ENCODE measurements at regions not wholly inside any gene's neighbourhood (a gene's known extent, or its start where the extent isn't known, plus 50 kb on each side); places are given as distances from the start of the nearest gene placed in this dataset.
A peak's percentile ranks its signal among the peaks of the same experiment; 100 is the strongest.

DNA sequence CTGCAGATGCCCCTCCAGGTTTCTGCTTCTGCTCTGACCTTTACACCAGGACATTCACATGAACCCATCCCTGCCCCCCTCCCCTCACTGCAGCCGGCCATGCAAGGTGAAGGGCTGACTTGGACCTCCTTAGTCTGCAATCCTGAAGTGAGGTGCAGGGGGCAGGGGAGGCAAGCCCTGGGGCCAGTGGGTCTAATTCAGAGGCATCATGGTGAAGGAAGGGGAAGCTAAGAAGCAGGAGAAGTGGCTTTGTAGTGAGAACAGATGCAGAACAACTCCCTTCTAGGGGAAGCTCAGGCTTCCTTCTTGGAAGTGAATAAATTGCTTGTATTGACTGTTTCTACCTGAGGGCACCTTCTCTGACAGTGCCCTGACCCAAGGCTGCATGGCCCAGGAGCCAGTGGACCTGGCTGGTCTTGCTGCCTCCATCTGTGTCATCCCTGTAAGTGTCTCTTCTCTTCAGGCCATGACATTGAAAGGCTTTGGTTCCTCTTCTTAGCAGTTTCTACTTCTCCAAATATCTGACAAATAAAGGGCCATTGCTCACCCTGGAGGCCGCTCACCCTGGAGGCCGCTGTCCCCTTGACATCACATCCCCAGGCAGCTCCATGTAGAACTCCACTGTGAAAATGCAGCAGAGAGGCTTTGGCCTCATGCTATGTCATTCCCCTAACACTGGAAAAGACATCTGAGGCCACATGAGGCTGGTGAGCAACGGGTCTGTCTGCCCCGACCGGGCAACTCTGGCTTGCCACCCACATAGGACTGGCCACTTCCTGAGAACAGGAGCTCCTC is 55.3 kb downstream of the GADD45G start:
- POLR2A ChIA-PET, result no interaction called here
- H3K9ac ChIP-seq, result no peak overlapping the region
- H2AFZ ChIP-seq (ENCODE audit: low read depth), result no peak overlapping the region
- no peak for DNase-seq
- TF ChIP-seq, protein P1, sequence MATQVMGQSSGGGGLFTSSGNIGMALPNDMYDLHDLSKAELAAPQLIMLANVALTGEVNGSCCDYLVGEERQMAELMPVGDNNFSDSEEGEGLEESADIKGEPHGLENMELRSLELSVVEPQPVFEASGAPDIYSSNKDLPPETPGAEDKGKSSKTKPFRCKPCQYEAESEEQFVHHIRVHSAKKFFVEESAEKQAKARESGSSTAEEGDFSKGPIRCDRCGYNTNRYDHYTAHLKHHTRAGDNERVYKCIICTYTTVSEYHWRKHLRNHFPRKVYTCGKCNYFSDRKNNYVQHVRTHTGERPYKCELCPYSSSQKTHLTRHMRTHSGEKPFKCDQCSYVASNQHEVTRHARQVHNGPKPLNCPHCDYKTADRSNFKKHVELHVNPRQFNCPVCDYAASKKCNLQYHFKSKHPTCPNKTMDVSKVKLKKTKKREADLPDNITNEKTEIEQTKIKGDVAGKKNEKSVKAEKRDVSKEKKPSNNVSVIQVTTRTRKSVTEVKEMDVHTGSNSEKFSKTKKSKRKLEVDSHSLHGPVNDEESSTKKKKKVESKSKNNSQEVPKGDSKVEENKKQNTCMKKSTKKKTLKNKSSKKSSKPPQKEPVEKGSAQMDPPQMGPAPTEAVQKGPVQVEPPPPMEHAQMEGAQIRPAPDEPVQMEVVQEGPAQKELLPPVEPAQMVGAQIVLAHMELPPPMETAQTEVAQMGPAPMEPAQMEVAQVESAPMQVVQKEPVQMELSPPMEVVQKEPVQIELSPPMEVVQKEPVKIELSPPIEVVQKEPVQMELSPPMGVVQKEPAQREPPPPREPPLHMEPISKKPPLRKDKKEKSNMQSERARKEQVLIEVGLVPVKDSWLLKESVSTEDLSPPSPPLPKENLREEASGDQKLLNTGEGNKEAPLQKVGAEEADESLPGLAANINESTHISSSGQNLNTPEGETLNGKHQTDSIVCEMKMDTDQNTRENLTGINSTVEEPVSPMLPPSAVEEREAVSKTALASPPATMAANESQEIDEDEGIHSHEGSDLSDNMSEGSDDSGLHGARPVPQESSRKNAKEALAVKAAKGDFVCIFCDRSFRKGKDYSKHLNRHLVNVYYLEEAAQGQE (IDR thresholded peaks at IDR 0.05; ENCODE audit: low read depth, low read length), result no peak
- TF ChIP-seq CHD2 (IDR thresholded peaks at IDR 0.05; ENCODE audit: low read length, partially characterized antibody) (no peak), EP300 (IDR thresholded peaks at IDR 0.05; ENCODE audit: borderline replicate concordance in 1 of 2, low read depth in 1 of 2, low read length in 1 of 2) (no peak), TAF1 (IDR thresholded peaks at IDR 0.05; ENCODE audit: borderline replicate concordance, low read depth, low read length) (no peak), EZH2phosphoT487 (IDR thresholded peaks at IDR 0.05; ENCODE audit: borderline replicate concordance, low read depth) (no peak), TCF12 (IDR thresholded peaks at IDR 0.05) (no peak), FOXJ3 (CRISPR knock-in tag; IDR thresholded peaks at IDR 0.05) (no peak), SIN3A (IDR thresholded peaks at IDR 0.05; ENCODE audit: borderline replicate concordance, low read depth, low read length) (no peak), NRF1 (IDR thresholded peaks at IDR 0.05; ENCODE audit: low read depth, low read length) (no peak), GABPA (IDR thresholded peaks at IDR 0.05; ENCODE audit: low read depth) (no peak), GATA2 (CRISPR knock-in tag; IDR thresholded peaks at IDR 0.05) (no peak), ELF1 (IDR thresholded peaks at IDR 0.05) (no peak), RCOR1 (IDR thresholded peaks at IDR 0.05; ENCODE audit: low read length) (no peak), POLR2AphosphoS5 (IDR thresholded peaks at IDR 0.05; ENCODE audit: low read depth, low read length) (no peak)
- no peaks in the 10 kb centered on the region for H3K36me3 ChIP-seq (replicated peaks in 1 of 2; ENCODE audit: control insufficient read depth in 1 of 2, insufficient read depth in 2 of 2, low read length in 1 of 2)
- no peaks in the 10 kb centered on the region for H3K27me3 ChIP-seq (ENCODE audit: insufficient read depth)
- H3F3A ChIP-seq (replicated peaks; ENCODE audit: insufficient read depth), result no peaks in the 10 kb centered on the region
- no peak overlapping the region for H3K4me3 ChIP-seq (ENCODE audit: low read depth in 2 of 2, low read length in 1 of 2)
- peak overlapping the region in 1 of 2 experiments; percentile 34; a peak in 1 of 4 replicates for H3K27ac ChIP-seq (ENCODE audit: low read depth in 2 of 2, low read length in 1 of 2)
- 53% methylated on average over 6 of the region's 6 CpGs for WGBS (ENCODE audit: low lambda C conversion rate)
- H3K4me1 ChIP-seq (ENCODE audit: control insufficient read depth in 1 of 2, insufficient read depth in 2 of 2, low read depth in 1 of 2, low read length in 1 of 2), result peaks cover 0 to 46% of the 10 kb centered on the region in 2 experiments; a peak in 2 of 4 replicates
- no peaks in the 10 kb centered on the region for H3K9me2 ChIP-seq
- H4K20me1 ChIP-seq (ENCODE audit: insufficient read depth), result no peaks in the 10 kb centered on the region
- H3K9me3 ChIP-seq, result no peaks in the 10 kb centered on the region
- CTCF ChIA-PET, result interaction anchor here (1.3 to 1.5 kb wide), 3 partner anchors 53 to 62 kb away, joined by 5 to 6 read pairs (median 6); partner anchors contain the start of gene GADD45G
- no peak overlapping the region for H3K4me2 ChIP-seq
- no peaks in the 10 kb centered on the region for H3K79me2 ChIP-seq (ENCODE audit: insufficient read depth)

Data from SK-N-SH (cell line).